GM23338 (cell line): ENCODE measurements at regions not wholly inside any gene's neighbourhood (a gene's known extent, or its start where the extent isn't known, plus 50 kb on each side); places are given as distances from the start of the nearest gene placed in this dataset.

Experiments used
- ATAC-seq: fragments of 200-7000 bp; cut with Tn5 transposase; 3 replicates; pipeline ENCODE4 v1.9.1; 2020
- DNase-seq: peaks from one replicate; pipeline ENCODE4 v3.0.0-alpha.2; 2015; ENCODE audit warnings: low spot score
- H2AFZ ChIP-seq: fragments of 200-600 bp; sonication (generic); 2 replicates; pipeline ENCODE4 v1.8.0; 2016; ENCODE audit warnings: antibody characterized with exemption, mild to moderate bottlenecking, moderate library complexity
- H3F3A ChIP-seq: fragments of 200-600 bp; sonication (generic); replicated peaks from 2 replicates; pipeline ENCODE4 v1.8.0; 2017; ENCODE audit warnings: antibody characterized with exemption, mixed run types, low read depth
- H3K27ac ChIP-seq: fragments of 200-600 bp; sonication (generic); 2 replicates; pipeline ENCODE4 v1.6.1; 2016; ENCODE audit warnings: low read depth
- H3K27me3 ChIP-seq: fragments of 200-600 bp; sonication (generic); 2 replicates; pipeline ENCODE4 v1.8.0; 2016; ENCODE audit warnings: mild to moderate bottlenecking, mixed run types, moderate library complexity; ENCODE audit not compliant: insufficient read depth
- H3K36me3 ChIP-seq: fragments of 200-600 bp; sonication (generic); 2 replicates; pipeline ENCODE4 v1.8.0; 2016; ENCODE audit warnings: mild to moderate bottlenecking; ENCODE audit not compliant: insufficient read depth
- H3K4me1 ChIP-seq: fragments of 200-600 bp; sonication (generic); 2 replicates; pipeline ENCODE4 v1.8.0; 2016; ENCODE audit warnings: mild to moderate bottlenecking, moderate library complexity; ENCODE audit not compliant: insufficient read depth
- H3K4me2 ChIP-seq: fragments of 200-600 bp; sonication (generic); 2 replicates; pipeline ENCODE4 v1.7.1; 2017; ENCODE audit warnings: mixed run types
- H3K4me3 ChIP-seq: fragments of 200-600 bp; sonication (generic); 2 replicates; pipeline ENCODE4 v1.6.1; 2016; ENCODE audit warnings: mixed run types
- H3K79me2 ChIP-seq: fragments of 200-600 bp; sonication (generic); replicated peaks from 2 replicates; pipeline ENCODE4 v1.8.0; 2017; ENCODE audit warnings: mild to moderate bottlenecking; ENCODE audit not compliant: insufficient read depth
- H3K9me2 ChIP-seq: fragments of 200-600 bp; sonication (generic); 2 replicates; pipeline ENCODE4 v1.8.0; 2017; ENCODE audit not compliant: insufficient read depth
- H4K20me1 ChIP-seq: fragments of 200-600 bp; sonication (generic); replicated peaks from 2 replicates; pipeline ENCODE4 v1.8.0; 2017; ENCODE audit warnings: mild to moderate bottlenecking; ENCODE audit not compliant: insufficient read depth
- H3K27ac Mint-ChIP-seq: 2 replicates; pipeline ENCODE4 v1.8.0; 2020; ENCODE audit warnings: inconsistent platforms, mild to moderate bottlenecking, moderate library complexity, mixed read lengths
- H3K27me3 Mint-ChIP-seq: 3 replicates; pipeline ENCODE4 v1.8.0; 2022; ENCODE audit warnings: low read depth, mild to moderate bottlenecking, moderate library complexity, mixed read lengths, inconsistent platforms; ENCODE audit not compliant: insufficient read depth, poor library complexity
- H3K36me3 Mint-ChIP-seq: 3 replicates; pipeline ENCODE4 v1.8.0; 2021; ENCODE audit warnings: low read depth, mild to moderate bottlenecking, inconsistent platforms, moderate library complexity, mixed read lengths
- H3K4me1 Mint-ChIP-seq: 3 replicates; pipeline ENCODE4 v1.8.0; 2020; ENCODE audit warnings: mild to moderate bottlenecking, inconsistent platforms, mixed read lengths
- H3K4me3 Mint-ChIP-seq: 3 replicates; pipeline ENCODE4 v1.8.0; 2021; ENCODE audit warnings: moderate library complexity, mild to moderate bottlenecking, inconsistent platforms, mixed read lengths
- H3K9me3 Mint-ChIP-seq: 3 replicates; pipeline ENCODE4 v1.8.0; 2020; ENCODE audit warnings: moderate library complexity, mild to moderate bottlenecking, inconsistent platforms, mixed read lengths
- CREB1 ChIP-seq: fragments of 250-450 bp; sonication (Bioruptor Pico); IDR thresholded peaks from 2 replicates; pipeline ENCODE4 v1.5.0; 2020; ENCODE audit warnings: low read depth, mild to moderate bottlenecking, moderate library complexity
- EZH2 ChIP-seq: fragments of 200-600 bp; sonication (generic); IDR thresholded peaks from one replicate; pipeline ENCODE4 v1.8.0; 2017; ENCODE audit warnings: antibody characterized with exemption, mild to moderate bottlenecking, low read depth; ENCODE audit not compliant: unreplicated experiment
- JUNB ChIP-seq: IDR thresholded peaks from one replicate; pipeline ENCODE4 v1.6.1; 2016; ENCODE audit warnings: antibody characterized with exemption; ENCODE audit not compliant: unreplicated experiment
- NANOG ChIP-seq: IDR thresholded peaks from 2 replicates; pipeline ENCODE4 v1.6.1; 2016; ENCODE audit warnings: antibody characterized with exemption, borderline replicate concordance
- POLR2AphosphoS5 ChIP-seq: IDR thresholded peaks from 2 replicates; pipeline ENCODE4 v1.6.1; 2016; ENCODE audit warnings: antibody characterized with exemption, low read depth
- REST ChIP-seq: IDR thresholded peaks from one replicate; pipeline ENCODE4 v1.6.1; 2018; ENCODE audit warnings: antibody characterized with exemption; ENCODE audit not compliant: unreplicated experiment
- ZNF114 ChIP-seq: fragments of 250-450 bp; sonication (Bioruptor Pico); IDR thresholded peaks from 2 replicates; pipeline ENCODE4 v1.5.0; 2020; ENCODE audit warnings: mild to moderate bottlenecking, moderate library complexity
- ZNF331 ChIP-seq: fragments of 250-450 bp; sonication (Bioruptor Pico); IDR thresholded peaks from 2 replicates; pipeline ENCODE4 v1.5.0; 2020; ENCODE audit warnings: low read depth, mild to moderate bottlenecking, moderate library complexity
- ZNF462 ChIP-seq: fragments of 250-450 bp; sonication (Bioruptor Pico); IDR thresholded peaks from 2 replicates; pipeline ENCODE4 v1.5.0; 2020; ENCODE audit warnings: mild to moderate bottlenecking, moderate library complexity

GRCh38 chr4:167724941-167725340 is 367.4 kb upstream of the ANXA10 start (continued):
- TF ChIP-seq ZNF114 (CRISPR knock-in tag) (no peak), NANOG (no peak), ZNF462 (no peak), ZNF331 (CRISPR knock-in tag) (no peak)

- Histone ChIP-seq H3F3A (no peaks in the 10 kb centered on the region), H3K4me3 (no peak overlapping the region), H3K27ac (no peak overlapping the region), H3K36me3 (peaks cover 9% of the 10 kb centered on the region; the same call in 1 of the 2 replicates), H3K27me3 (no peaks in the 10 kb centered on the region), H2AFZ (no peak overlapping the region), H3K9me2 (peaks cover 15% of the 10 kb centered on the region; the same call in 1 of the 2 replicates), H3K4me1 (no peaks in the 10 kb centered on the region), H3K79me2 (no peaks in the 10 kb centered on the region), H3K4me2 (no peak overlapping the region), H4K20me1 (no peaks in the 10 kb centered on the region)
- Mint-ChIP-seq H3K9me3 (peaks cover 54% of the 10 kb centered on the region), H3K27me3 (peaks cover 3% of the 10 kb centered on the region), H3K4me3 (no peak overlapping the region), H3K27ac (no peak overlapping the region), H3K36me3 (peaks cover 34% of the 10 kb centered on the region), H3K4me1 (no peaks in the 10 kb centered on the region)
- ATAC-seq (no peak), DNase-seq (no peak)
- no peak for TF ChIP-seq REST
- TF ChIP-seq POLR2AphosphoS5, result no peak
- no peak for TF ChIP-seq ZNF114 (CRISPR knock-in tag)
- no peak for TF ChIP-seq JUNB
- TF ChIP-seq CREB1 (CRISPR knock-in tag), result no peak
- no peak for TF ChIP-seq EZH2
Observed at GRCh38 chr4:167730769-167731168, 361.6 kb upstream of the ANXA10 start.
